Mesendoderm (in vitro differentiated cells): ENCODE measurements at regions not wholly inside any gene's neighbourhood (a gene's known extent, or its start where the extent isn't known, plus 50 kb on each side); places are given as distances from the start of the nearest gene placed in this dataset.

Experiments
- DNase-seq: peaks from one replicate; pipeline ENCODE4 v3.0.0; 2013
- H2AK5ac ChIP-seq: 2 replicates; pipeline ENCODE4 v1.6.1; 2013; ENCODE audit warnings: low read length, inconsistent platforms
- H2BK120ac ChIP-seq: 2 replicates; pipeline ENCODE4 v1.6.1; 2013; ENCODE audit warnings: low read depth, mild to moderate bottlenecking, low read length, moderate library complexity, mixed read lengths
- H2BK15ac ChIP-seq: replicated peaks from 2 replicates; pipeline ENCODE4 v1.6.1; 2013; ENCODE audit warnings: low read depth, mild to moderate bottlenecking, moderate library complexity
- H2BK5ac ChIP-seq: 2 replicates; pipeline ENCODE4 v1.6.1; 2013; ENCODE audit warnings: low read length, inconsistent platforms
- H3K18ac ChIP-seq: 2 replicates; pipeline ENCODE4 v1.6.1; 2013; ENCODE audit warnings: mild to moderate bottlenecking, low read length, mixed read lengths
- H3K23ac ChIP-seq: one replicate; pipeline ENCODE4 v1.6.1; 2013; ENCODE audit warnings: low read length
- H3K27ac ChIP-seq: 2 replicates; pipeline ENCODE4 v1.5.1; 2013; ENCODE audit warnings: low read depth, mild to moderate bottlenecking, inconsistent platforms, low read length, moderate library complexity
- H3K27me3 ChIP-seq: 2 replicates; pipeline ENCODE4 v1.6.1; 2013; ENCODE audit warnings: low read length, control low read depth, mild to moderate bottlenecking, inconsistent platforms; ENCODE audit not compliant: insufficient read depth, poor library complexity
- H3K36me3 ChIP-seq: 2 replicates; pipeline ENCODE4 v1.6.1; 2013; ENCODE audit warnings: low read length, inconsistent platforms; ENCODE audit not compliant: control insufficient read depth, insufficient read depth
- H3K4ac ChIP-seq: one replicate; pipeline ENCODE4 v1.6.1; 2013; ENCODE audit warnings: low read depth, mild to moderate bottlenecking, low read length, moderate library complexity
- H3K4me1 ChIP-seq: 2 replicates; pipeline ENCODE4 v1.6.1; 2013; ENCODE audit warnings: low read depth, low read length, inconsistent platforms; ENCODE audit not compliant: control insufficient read depth
- H3K4me2 ChIP-seq: 2 replicates; pipeline ENCODE4 v1.6.1; 2013; ENCODE audit warnings: low read length
- H3K4me3 ChIP-seq: 2 replicates; pipeline ENCODE4 v1.5.1; 2013; ENCODE audit warnings: mild to moderate bottlenecking, low read length
- H3K56ac ChIP-seq: one replicate; pipeline ENCODE4 v1.6.1; 2013; ENCODE audit warnings: low read length
- H3K79me1 ChIP-seq: 2 replicates; pipeline ENCODE4 v1.6.1; 2013; ENCODE audit warnings: low read length, inconsistent platforms
- H3K79me2 ChIP-seq: 2 replicates; pipeline ENCODE4 v1.6.1; 2013; ENCODE audit warnings: mild to moderate bottlenecking, low read length; ENCODE audit not compliant: control insufficient read depth, insufficient read depth
- H3K9ac ChIP-seq: 2 replicates; pipeline ENCODE4 v1.6.1; 2013; ENCODE audit warnings: low read length, inconsistent platforms
- H4K5ac ChIP-seq: one replicate; pipeline ENCODE4 v1.6.1; 2013; ENCODE audit warnings: low read length
- H4K8ac ChIP-seq: one replicate; pipeline ENCODE4 v1.6.1; 2013; ENCODE audit warnings: low read depth, mild to moderate bottlenecking, control low read depth, low read length, moderate library complexity
- WGBS: extraction: QIAGEN DNeasy Blood & Tissue Kit; methylation state at CpG from one replicate; pipeline ENCODE4 v1.1.7; 2013; ENCODE audit warnings: low lambda C conversion rate, missing lambda C conversion rate; ENCODE audit not compliant: insufficient coverage; ENCODE audit errors: extremely low coverage; 5-methylcytosine and 5-hydroxymethylcytosine counted together

DNA sequence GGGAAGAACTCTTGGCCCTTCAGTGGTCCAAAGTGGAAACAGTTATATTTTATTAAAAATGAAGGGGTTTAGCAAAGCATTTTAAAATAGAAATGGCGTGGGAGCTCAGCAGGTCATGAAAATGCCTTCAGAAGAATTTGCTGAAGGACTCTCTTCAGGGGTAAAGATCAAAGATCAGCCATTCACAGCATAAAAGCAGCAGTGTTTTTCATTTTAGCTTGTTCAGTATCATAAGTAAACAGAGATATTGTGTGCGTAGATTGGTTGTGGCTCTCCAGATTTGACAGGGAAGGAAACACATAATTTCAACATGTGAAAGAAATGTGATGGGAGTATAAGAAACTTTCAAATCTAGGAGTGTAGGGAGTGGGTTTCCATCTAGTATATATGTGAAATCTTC lies 519.2 kb upstream of the MAP3K7 start:
- Histone ChIP-seq H3K4me1 (no peaks in the 10 kb centered on the region), H3K27me3 (no peaks in the 10 kb centered on the region), H3K36me3 (no peaks in the 10 kb centered on the region), H3K79me1 (no peaks in the 10 kb centered on the region), H2BK5ac (no peak overlapping the region), H3K4ac (no peak overlapping the region), H3K4me3 (no peak overlapping the region), H3K9ac (no peak overlapping the region), H3K56ac (no peak overlapping the region), H3K79me2 (no peaks in the 10 kb centered on the region), H3K27ac (no peak overlapping the region), H4K8ac (no peak overlapping the region), H3K4me2 (no peak overlapping the region), H3K23ac (no peak overlapping the region), H2AK5ac (no peak overlapping the region), H2BK120ac (no peak overlapping the region), H3K18ac (no peak overlapping the region), H4K5ac (no peak overlapping the region), H2BK15ac (no peak overlapping the region)
- WGBS, result no CpG with 5 or more reads among the region's 2 CpGs
- DNase-seq, result no peak

GRCh38 chr6:91105532-91105931 lies 518.7 kb upstream of the MAP3K7 start:
- no peak overlapping the region for H2BK15ac ChIP-seq
- no peaks in the 10 kb centered on the region for H3K36me3 ChIP-seq
- no peak overlapping the region for H3K9ac ChIP-seq
- no peak overlapping the region for H2AK5ac ChIP-seq
- no peak overlapping the region for H3K27ac ChIP-seq
- no peak overlapping the region for H3K56ac ChIP-seq
- H3K27me3 ChIP-seq, result no peaks in the 10 kb centered on the region
- H4K8ac ChIP-seq, result no peak overlapping the region
- H2BK5ac ChIP-seq, result no peak overlapping the region
- H3K4ac ChIP-seq, result no peak overlapping the region
- H3K79me1 ChIP-seq, result no peaks in the 10 kb centered on the region
- H3K79me2 ChIP-seq, result no peaks in the 10 kb centered on the region
- DNase-seq, result no peak
- H4K5ac ChIP-seq, result no peak overlapping the region
- H2BK120ac ChIP-seq, result no peak overlapping the region
- no peak overlapping the region for H3K4me2 ChIP-seq
- H3K18ac ChIP-seq, result no peak overlapping the region
- no peak overlapping the region for H3K23ac ChIP-seq
- H3K4me3 ChIP-seq, result no peak overlapping the region
- H3K4me1 ChIP-seq, result no peaks in the 10 kb centered on the region

DNA sequence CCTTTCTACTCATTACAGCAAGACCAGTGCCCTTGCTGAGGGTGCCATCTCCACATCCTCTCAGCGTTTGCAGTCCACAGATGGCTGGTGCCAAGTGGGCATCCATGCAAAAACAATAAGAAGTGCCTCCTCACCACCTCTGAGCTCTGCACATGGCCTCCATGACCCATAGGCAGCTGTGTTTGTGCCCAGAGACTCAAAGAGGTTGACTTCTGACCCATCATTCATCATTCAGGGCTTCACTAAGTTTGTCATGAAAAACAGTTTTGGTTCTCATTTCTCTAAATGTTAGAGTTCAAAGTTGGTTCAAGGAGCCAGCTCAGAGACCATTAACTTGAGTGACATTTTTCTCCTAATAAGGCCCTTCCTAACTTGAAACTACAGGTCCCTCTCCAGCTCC lies 512.6 kb upstream of the MAP3K7 start:
- DNase-seq, result no peak
- Histone ChIP-seq H3K79me2 (no peaks in the 10 kb centered on the region), H3K79me1 (no peaks in the 10 kb centered on the region), H4K5ac (no peak overlapping the region), H3K23ac (no peak overlapping the region), H3K18ac (no peak overlapping the region), H3K36me3 (no peaks in the 10 kb centered on the region), H3K4me2 (no peak overlapping the region), H2BK15ac (no peak overlapping the region), H3K4me3 (no peak overlapping the region), H3K4me1 (no peaks in the 10 kb centered on the region), H3K56ac (no peak overlapping the region), H3K4ac (no peak overlapping the region), H2AK5ac (no peak overlapping the region), H3K27me3 (no peaks in the 10 kb centered on the region), H3K9ac (no peak overlapping the region), H3K27ac (no peak overlapping the region), H2BK5ac (no peak overlapping the region), H2BK120ac (no peak overlapping the region), H4K8ac (no peak overlapping the region)
- WGBS, result no CpG with 5 or more reads among the region's 1 CpG

- no peaks in the 10 kb centered on the region for H3K36me3 ChIP-seq
- no peak overlapping the region for H2BK5ac ChIP-seq
- no peak overlapping the region for H2BK120ac ChIP-seq
- H3K4me1 ChIP-seq, result no peaks in the 10 kb centered on the region
- no peak overlapping the region for H2AK5ac ChIP-seq
- no peak overlapping the region for H3K18ac ChIP-seq
- H3K4ac ChIP-seq, result no peak overlapping the region
- no peak overlapping the region for H3K56ac ChIP-seq
- H3K23ac ChIP-seq, result no peak overlapping the region
- no peak overlapping the region for H3K9ac ChIP-seq
- no peak for DNase-seq
- no peak overlapping the region for H3K4me3 ChIP-seq
- no peak overlapping the region for H4K8ac ChIP-seq
- no peaks in the 10 kb centered on the region for H3K79me1 ChIP-seq
- no peak overlapping the region for H4K5ac ChIP-seq
- H3K27me3 ChIP-seq, result no peaks in the 10 kb centered on the region
- no peak overlapping the region for H3K27ac ChIP-seq
- no peak overlapping the region for H2BK15ac ChIP-seq
- no CpG with 5 or more reads among the region's 5 CpGs for WGBS
- no peaks in the 10 kb centered on the region for H3K79me2 ChIP-seq
- H3K4me2 ChIP-seq, result no peak overlapping the region
These were observed 511.1 kb upstream of the MAP3K7 start for GRCh38 chr6:91098006-91098405.

- H2BK120ac ChIP-seq, result no peak overlapping the region
- no peaks in the 10 kb centered on the region for H3K4me1 ChIP-seq
- no peaks in the 10 kb centered on the region for H3K79me2 ChIP-seq
- no peak overlapping the region for H4K5ac ChIP-seq
- no peaks in the 10 kb centered on the region for H3K27me3 ChIP-seq
- no peak for DNase-seq
- no peak overlapping the region for H3K4ac ChIP-seq
- no peak overlapping the region for H3K23ac ChIP-seq
- no peaks in the 10 kb centered on the region for H3K36me3 ChIP-seq
- H2BK5ac ChIP-seq, result no peak overlapping the region
- H3K9ac ChIP-seq, result no peak overlapping the region
- no peak overlapping the region for H3K27ac ChIP-seq
- no peak overlapping the region for H4K8ac ChIP-seq
- no peak overlapping the region for H2AK5ac ChIP-seq
- H2BK15ac ChIP-seq, result no peak overlapping the region
- no peak overlapping the region for H3K18ac ChIP-seq
- H3K79me1 ChIP-seq, result no peaks in the 10 kb centered on the region
- no peak overlapping the region for H3K56ac ChIP-seq
- no peak overlapping the region for H3K4me3 ChIP-seq
- WGBS, result no CpG with 5 or more reads among the region's 5 CpGs
- no peak overlapping the region for H3K4me2 ChIP-seq
These were observed 510.5 kb upstream of the MAP3K7 start for GRCh38 chr6:91097364-91097763.

GRCh38 chr6:91094806-91095475 lies 508.1 kb upstream of the MAP3K7 start:
- no peak overlapping the region for H4K8ac ChIP-seq
- no peak overlapping the region for H3K56ac ChIP-seq
- no peak overlapping the region for H3K4ac ChIP-seq
- no peak overlapping the region for H3K23ac ChIP-seq
- no peaks in the 10 kb centered on the region for H3K27me3 ChIP-seq
- no peak overlapping the region for H3K9ac ChIP-seq
- no peak overlapping the region for H3K27ac ChIP-seq
- H4K5ac ChIP-seq, result no peak overlapping the region
- no peak overlapping the region for H3K18ac ChIP-seq
- H2AK5ac ChIP-seq, result no peak overlapping the region
- no peak overlapping the region for H2BK15ac ChIP-seq
- no peak overlapping the region for H2BK5ac ChIP-seq
- H3K4me1 ChIP-seq, result no peaks in the 10 kb centered on the region
- no peak overlapping the region for H3K4me3 ChIP-seq
- no peaks in the 10 kb centered on the region for H3K79me2 ChIP-seq
- no peaks in the 10 kb centered on the region for H3K79me1 ChIP-seq
- no peak overlapping the region for H2BK120ac ChIP-seq
- no peak for DNase-seq
- H3K36me3 ChIP-seq, result no peaks in the 10 kb centered on the region
- no peak overlapping the region for H3K4me2 ChIP-seq
